ENCODE measurements at regions not wholly inside any gene's neighbourhood (a gene's known extent, or its start where the extent isn't known, plus 50 kb on each side); places are given as distances from the start of the nearest gene placed in this dataset.

- TF ChIP-seq CTCF (conservative IDR thresholded peaks at IDR 0.05; ENCODE audit: low read length): no peak
- TF ChIP-seq EZH2phosphoT487 (IDR thresholded peaks at IDR 0.05; ENCODE audit: borderline replicate concordance): no peak
These were observed 1522.2 kb downstream of the TBC1D22A start for GRCh38 chr22:48284671-48285070.
